Muscle layer of duodenum (tissue), 2 donors: ENCODE measurements at regions not wholly inside any gene's neighbourhood (a gene's known extent, or its start where the extent isn't known, plus 50 kb on each side); places are given as distances from the start of the nearest gene placed in this dataset.

ENCODE experiments used
- H3K27ac ChIP-seq: one replicate; pipeline ENCODE4 v1.7.0; 2013; ENCODE audit warnings: mild to moderate bottlenecking, low read length
- H3K27me3 ChIP-seq: one replicate; pipeline ENCODE4 v1.7.0; 2013; ENCODE audit warnings: low read depth, mild to moderate bottlenecking, control low read depth, low read length
- H3K36me3 ChIP-seq, 2 donors: one replicate each; pipeline ENCODE4 v1.7.0; 2013; ENCODE audit warnings: low read length in 2 of 2, control low read depth in 1 of 2, mild to moderate bottlenecking in 1 of 2; ENCODE audit not compliant: insufficient read depth in 2 of 2, control insufficient read depth in 1 of 2
- H3K4me1 ChIP-seq, 2 donors: one replicate each; pipeline ENCODE4 v1.7.0; 2013; ENCODE audit warnings: low read length in 2 of 2, mild to moderate bottlenecking in 2 of 2, control low read depth in 1 of 2, moderate library complexity in 1 of 2; ENCODE audit not compliant: insufficient read depth in 2 of 2, control insufficient read depth in 1 of 2
- H3K4me3 ChIP-seq, 2 donors: one replicate each; pipeline ENCODE4 v1.7.0; 2013; ENCODE audit warnings: low read length in 2 of 2, low read depth in 1 of 2, mild to moderate bottlenecking in 1 of 2
- H3K9me3 ChIP-seq, 2 donors: one replicate each; pipeline ENCODE4 v1.7.0; 2013; ENCODE audit warnings: low read length in 2 of 2, control low read depth in 1 of 2, mild to moderate bottlenecking in 1 of 2; ENCODE audit not compliant: control insufficient read depth in 1 of 2
- donor health status: healthy.

- no peaks in the 10 kb centered on the region for H3K36me3 ChIP-seq
Observed at GRCh38 chr6:5930143-5930770, 76.5 kb downstream of the NRN1 start.

GRCh38 chr6:5923840-5924239, 82.9 kb downstream of the NRN1 start:
- H3K4me3 ChIP-seq = no peak overlapping the region
- H3K27ac ChIP-seq = no peak overlapping the region
- no peaks in the 10 kb centered on the region for H3K27me3 ChIP-seq
- H3K9me3 ChIP-seq = peaks cover 0 to 7% of the 10 kb centered on the region in 2 donors
- no peaks in the 10 kb centered on the region for H3K36me3 ChIP-seq
- H3K4me1 ChIP-seq = no peaks in the 10 kb centered on the region

More at GRCh38 chr6:5930143-5930770, 76.5 kb downstream of the NRN1 start:
- Histone ChIP-seq H3K4me3 (no peak overlapping the region), H3K27ac (no peak overlapping the region), H3K4me1 (no peaks in the 10 kb centered on the region), H3K27me3 (no peaks in the 10 kb centered on the region), H3K9me3 (peaks cover 0 to 11% of the 10 kb centered on the region in 2 donors)

- H3K27me3 ChIP-seq = no peaks in the 10 kb centered on the region
- H3K27ac ChIP-seq = no peak overlapping the region
- H3K9me3 ChIP-seq = peaks cover 0 to 7% of the 10 kb centered on the region in 2 donors
- no peaks in the 10 kb centered on the region for H3K4me1 ChIP-seq
- H3K4me3 ChIP-seq = no peak overlapping the region
- no peaks in the 10 kb centered on the region for H3K36me3 ChIP-seq
Observed at GRCh38 chr6:5922230-5922629, 84.5 kb downstream of the NRN1 start.

GRCh38 chr6:5909721-5910120, 97.0 kb downstream of the NRN1 start:
- H3K27me3 ChIP-seq = no peaks in the 10 kb centered on the region
- H3K4me1 ChIP-seq = peaks cover 6 to 14% of the 10 kb centered on the region in 2 donors
- H3K4me3 ChIP-seq = no peak overlapping the region
- H3K36me3 ChIP-seq = no peaks in the 10 kb centered on the region
- H3K9me3 ChIP-seq = no peaks in the 10 kb centered on the region
- H3K27ac ChIP-seq = no peak overlapping the region

- H3K27ac ChIP-seq = no peak overlapping the region
Observed at GRCh38 chr6:5906842-5907241, 99.9 kb downstream of the NRN1 start.

GRCh38 chr6:5906340-5906670, 100.4 kb downstream of the NRN1 start:
- Histone ChIP-seq H3K27ac (no peak overlapping the region), H3K36me3 (no peaks in the 10 kb centered on the region), H3K4me1 (peaks cover 6 to 15% of the 10 kb centered on the region in 2 donors), H3K9me3 (no peaks in the 10 kb centered on the region), H3K27me3 (no peaks in the 10 kb centered on the region), H3K4me3 (no peak overlapping the region)

More at GRCh38 chr6:5906842-5907241, 99.9 kb downstream of the NRN1 start:
- H3K9me3 ChIP-seq = no peaks in the 10 kb centered on the region
- no peaks in the 10 kb centered on the region for H3K36me3 ChIP-seq
- H3K4me3 ChIP-seq = no peak overlapping the region
- no peaks in the 10 kb centered on the region for H3K27me3 ChIP-seq
- H3K4me1 ChIP-seq = peaks cover 6 to 15% of the 10 kb centered on the region in 2 donors

DNA sequence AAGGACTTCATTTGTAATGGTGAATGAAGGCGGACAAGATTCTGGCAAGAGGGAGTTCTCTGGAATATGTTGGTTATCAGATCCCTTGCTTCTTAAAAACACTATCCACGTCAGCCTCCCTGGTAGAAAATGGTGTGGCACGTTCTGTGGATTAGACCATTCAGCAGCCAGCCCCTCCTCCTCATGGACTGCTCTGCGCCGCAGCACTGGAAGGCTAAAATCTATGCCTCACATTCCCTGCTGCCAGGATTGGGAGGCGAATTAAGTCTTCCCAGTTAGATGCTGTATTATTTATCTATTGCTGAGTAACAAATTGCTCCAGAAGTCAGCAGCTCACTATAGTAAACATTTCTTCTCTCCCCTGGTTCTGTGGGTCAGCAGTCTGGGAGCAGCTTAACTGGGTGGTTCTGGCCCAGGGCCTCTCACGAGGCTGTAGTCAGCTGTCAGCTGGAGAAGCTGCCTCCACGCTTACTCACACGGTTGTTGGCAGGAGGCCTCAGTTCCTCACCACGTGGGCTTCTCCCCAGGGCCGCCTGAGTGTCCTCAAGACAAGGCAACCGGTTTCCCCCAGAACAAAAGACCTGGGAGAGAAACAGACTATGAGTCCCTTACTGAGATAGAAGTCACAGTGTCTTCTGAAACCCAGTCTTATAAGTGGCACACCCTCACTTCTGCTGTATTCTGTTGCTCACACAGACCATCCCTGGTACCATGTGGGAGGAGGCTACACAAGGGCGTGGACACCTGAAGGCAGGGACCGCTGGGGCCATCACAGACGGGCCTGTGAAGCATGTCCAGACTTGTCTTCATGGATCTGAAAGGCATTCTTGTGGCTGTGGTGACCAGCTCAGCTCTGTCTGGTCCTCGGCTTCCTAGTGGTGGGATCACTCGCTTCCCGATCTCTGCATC, 101.0 kb downstream of the NRN1 start:
- Histone ChIP-seq H3K4me1 (peaks cover 6 to 15% of the 10 kb centered on the region in 2 donors), H3K36me3 (no peaks in the 10 kb centered on the region), H3K4me3 (no peak overlapping the region), H3K27me3 (no peaks in the 10 kb centered on the region), H3K9me3 (no peaks in the 10 kb centered on the region), H3K27ac (no peak overlapping the region)

GRCh38 chr6:5904532-5904931, 102.2 kb downstream of the NRN1 start:
- Histone ChIP-seq H3K36me3 (no peaks in the 10 kb centered on the region), H3K9me3 (no peaks in the 10 kb centered on the region), H3K4me1 (peaks cover 6 to 15% of the 10 kb centered on the region in 2 donors), H3K27me3 (no peaks in the 10 kb centered on the region), H3K4me3 (no peak overlapping the region), H3K27ac (no peak overlapping the region)

DNA sequence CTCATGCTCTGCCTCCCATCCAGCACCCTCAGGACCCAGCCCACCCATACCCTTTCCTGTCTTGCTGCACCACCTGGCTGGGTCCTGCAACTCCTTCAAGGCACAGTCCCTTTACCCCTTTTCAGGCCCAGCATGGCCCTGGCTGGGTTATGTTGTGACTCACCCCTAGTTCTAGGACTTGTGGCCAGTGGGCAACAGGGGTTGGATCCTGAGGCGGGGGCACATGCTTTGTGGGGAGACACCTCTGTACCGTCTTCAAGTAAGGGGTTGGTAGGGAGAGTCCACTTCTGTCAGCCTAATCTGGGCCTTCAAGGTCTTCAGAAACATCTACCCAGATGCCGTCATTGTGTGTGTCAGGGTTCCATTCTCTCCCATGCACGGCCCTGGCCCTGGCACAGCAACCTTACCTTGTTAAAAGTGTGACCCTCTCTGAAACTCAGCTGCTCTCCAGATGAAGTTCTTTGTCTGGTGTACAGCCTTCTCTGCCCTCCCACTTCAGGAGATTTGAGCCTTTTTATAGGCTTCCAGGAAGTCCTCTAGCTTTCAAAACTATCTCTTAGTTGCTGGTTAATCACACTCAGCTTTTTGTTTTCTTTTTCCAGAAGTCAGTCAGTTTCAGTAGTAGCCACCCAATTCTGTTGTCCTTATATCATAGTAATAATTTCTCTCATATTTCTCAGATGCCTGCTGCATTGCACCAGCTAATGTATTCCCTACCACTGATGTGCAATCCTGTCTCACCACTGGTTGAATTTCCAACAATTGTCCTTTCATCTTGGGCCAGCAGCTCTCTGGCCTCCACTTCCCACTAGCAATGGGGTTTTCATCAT, 107.3 kb downstream of the NRN1 start:
- Histone ChIP-seq H3K36me3 (no peaks in the 10 kb centered on the region), H3K4me3 (no peak overlapping the region), H3K4me1 (no peaks in the 10 kb centered on the region), H3K27me3 (no peaks in the 10 kb centered on the region), H3K27ac (no peak overlapping the region), H3K9me3 (no peaks in the 10 kb centered on the region)

GRCh38 chr6:5898563-5898962, 108.2 kb downstream of the NRN1 start:
- H3K9me3 ChIP-seq = no peaks in the 10 kb centered on the region
- no peaks in the 10 kb centered on the region for H3K36me3 ChIP-seq
- no peaks in the 10 kb centered on the region for H3K27me3 ChIP-seq
- H3K4me1 ChIP-seq = no peaks in the 10 kb centered on the region
- H3K4me3 ChIP-seq = no peak overlapping the region
- H3K27ac ChIP-seq = no peak overlapping the region

GRCh38 chr6:5898102-5898501, 108.6 kb downstream of the NRN1 start:
- no peaks in the 10 kb centered on the region for H3K9me3 ChIP-seq
- no peak overlapping the region for H3K4me3 ChIP-seq
- no peaks in the 10 kb centered on the region for H3K27me3 ChIP-seq
- H3K27ac ChIP-seq = no peak overlapping the region
- H3K36me3 ChIP-seq = no peaks in the 10 kb centered on the region
- no peaks in the 10 kb centered on the region for H3K4me1 ChIP-seq
